ENCODE measurements at regions not wholly inside any gene's neighbourhood (a gene's known extent, or its start where the extent isn't known, plus 50 kb on each side); places are given as distances from the start of the nearest gene placed in this dataset.

GRCh38 chr3:84260596-84260995, 698.2 kb upstream of the CADM2 start:
- H3K4me1 ChIP-seq, result no peaks in the 10 kb centered on the region
- no peak overlapping the region for H3K27ac ChIP-seq
- intact Hi-C loops (cut with DNase I; ENCODE audit: low total_unique reads), result no loop called here
- no peaks in the 10 kb centered on the region for H3K27me3 ChIP-seq
- no peaks in the 10 kb centered on the region for H3K9me3 ChIP-seq
- TF ChIP-seq CTCF (IDR thresholded peaks at IDR 0.05), result no peak
- no peak for DNase-seq
- H3K4me3 ChIP-seq, result no peak overlapping the region
- no peaks in the 10 kb centered on the region for H3K36me3 ChIP-seq

- Histone ChIP-seq H3K27me3 (no peaks in the 10 kb centered on the region), H3K4me3 (no peak overlapping the region), H3K27ac (no peak overlapping the region), H3K4me1 (no peaks in the 10 kb centered on the region), H3K36me3 (no peaks in the 10 kb centered on the region), H3K9me3 (no peaks in the 10 kb centered on the region)
- no peak for DNase-seq
- intact Hi-C loops (cut with DNase I; ENCODE audit: low total_unique reads), result no loop called here
- no peak for TF ChIP-seq CTCF (IDR thresholded peaks at IDR 0.05)
Observed at GRCh38 chr3:84265768-84266167, 693.0 kb upstream of the CADM2 start.

GRCh38 chr3:84275532-84275931, 683.3 kb upstream of the CADM2 start:
- intact Hi-C loops (cut with DNase I; ENCODE audit: low total_unique reads), result no loop called here
- no peaks in the 10 kb centered on the region for H3K36me3 ChIP-seq
- no peak for TF ChIP-seq CTCF (IDR thresholded peaks at IDR 0.05)
- no peaks in the 10 kb centered on the region for H3K9me3 ChIP-seq
- H3K4me1 ChIP-seq, result no peaks in the 10 kb centered on the region
- H3K27ac ChIP-seq, result no peak overlapping the region
- no peaks in the 10 kb centered on the region for H3K27me3 ChIP-seq
- no peak overlapping the region for H3K4me3 ChIP-seq
- DNase-seq, result no peak

- intact Hi-C loops (cut with DNase I; ENCODE audit: low total_unique reads), result no loop called here
- H3K4me1 ChIP-seq, result no peaks in the 10 kb centered on the region
- no peak overlapping the region for H3K4me3 ChIP-seq
- TF ChIP-seq CTCF (IDR thresholded peaks at IDR 0.05), result no peak
- H3K36me3 ChIP-seq, result no peaks in the 10 kb centered on the region
- H3K9me3 ChIP-seq, result no peaks in the 10 kb centered on the region
- no peaks in the 10 kb centered on the region for H3K27me3 ChIP-seq
- H3K27ac ChIP-seq, result no peak overlapping the region
- no peak for DNase-seq
Observed at GRCh38 chr3:84277562-84278224, 681.1 kb upstream of the CADM2 start.

GRCh38 chr3:84292128-84292527, 666.7 kb upstream of the CADM2 start:
- H3K4me1 ChIP-seq, result no peaks in the 10 kb centered on the region
- TF ChIP-seq CTCF (IDR thresholded peaks at IDR 0.05), result no peak

GRCh38 chr3:84299329-84299728, 659.5 kb upstream of the CADM2 start:
- no peaks in the 10 kb centered on the region for H3K9me3 ChIP-seq
- DNase-seq, result no peak
- no peak overlapping the region for H3K4me3 ChIP-seq

More at GRCh38 chr3:84292128-84292527, 666.7 kb upstream of the CADM2 start:
- intact Hi-C loops (cut with DNase I; ENCODE audit: low total_unique reads), result no loop called here
- H3K27ac ChIP-seq, result no peak overlapping the region
- H3K9me3 ChIP-seq, result no peaks in the 10 kb centered on the region
- no peak overlapping the region for H3K4me3 ChIP-seq
- DNase-seq, result no peak
- H3K36me3 ChIP-seq, result no peaks in the 10 kb centered on the region
- no peaks in the 10 kb centered on the region for H3K27me3 ChIP-seq

More at GRCh38 chr3:84299329-84299728, 659.5 kb upstream of the CADM2 start:
- H3K36me3 ChIP-seq, result no peaks in the 10 kb centered on the region
- no peaks in the 10 kb centered on the region for H3K4me1 ChIP-seq
- TF ChIP-seq CTCF (IDR thresholded peaks at IDR 0.05), result no peak
- H3K27ac ChIP-seq, result no peak overlapping the region
- intact Hi-C loops (cut with DNase I; ENCODE audit: low total_unique reads), result loop anchor here (5.0 kb wide), 1 partner anchor 708 kb away; no protein-coding TSS in a partner anchor
- no peaks in the 10 kb centered on the region for H3K27me3 ChIP-seq
